ENCODE measurements at regions not wholly inside any gene's neighbourhood (a gene's known extent, or its start where the extent isn't known, plus 50 kb on each side); places are given as distances from the start of the nearest gene placed in this dataset.

DNA sequence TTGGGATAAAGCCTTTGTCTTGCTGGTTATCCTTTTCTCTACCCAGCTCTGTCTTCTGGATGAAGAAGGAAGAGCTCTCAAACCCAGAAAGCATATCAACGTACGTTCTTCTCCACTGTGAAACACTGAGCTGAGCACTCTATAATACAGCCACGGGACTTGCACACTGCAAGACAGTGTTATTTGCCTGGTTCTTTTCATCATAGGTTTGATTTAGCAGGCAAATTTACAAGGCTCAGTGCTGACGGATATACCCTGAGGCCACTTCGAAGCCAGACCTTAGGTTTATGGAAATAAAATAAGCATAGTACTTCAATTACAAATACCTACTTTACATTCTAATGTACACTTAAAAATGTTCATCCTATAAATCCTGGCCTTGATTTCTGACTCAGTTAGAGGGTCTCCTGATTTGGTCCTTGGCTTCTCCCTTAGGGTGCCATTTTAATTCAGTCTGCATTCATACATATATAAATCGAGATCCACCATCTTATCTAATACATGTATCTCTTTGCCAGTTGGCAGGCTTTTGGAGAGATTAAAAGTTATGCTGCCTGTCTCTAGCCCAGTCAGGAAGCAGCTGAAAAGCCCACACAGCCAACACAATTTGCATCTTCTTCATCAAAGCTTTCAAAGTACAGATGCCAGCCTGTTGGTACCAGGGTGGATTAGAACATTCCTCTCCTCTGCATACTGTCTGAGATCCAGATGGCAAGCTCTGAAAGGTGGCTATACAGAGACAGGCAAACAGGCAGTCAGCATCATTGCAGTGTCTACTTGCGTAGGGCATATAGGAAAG lies 194.4 kb downstream of the DEPDC1B start:
- TF ChIP-seq CTCF (conservative IDR thresholded peaks at IDR 0.05 in 1 of 2, IDR thresholded peaks at IDR 0.05 in 1 of 2; ENCODE audit: low read depth in 1 of 2, low read length in 2 of 2) (no peak), EZH2 (IDR thresholded peaks at IDR 0.05; ENCODE audit: low read length, missing control alignments) (no peak)
